ENCODE measurements at regions not wholly inside any gene's neighbourhood (a gene's known extent, or its start where the extent isn't known, plus 50 kb on each side); places are given as distances from the start of the nearest gene placed in this dataset.
"Not testable (repeated sequence)": the region's sequence is repeated elsewhere in the genome, so short reads cannot be mapped to it uniquely, and the experiment has no call there.

GRCh38 chr21:23968722-23969647 is 1638.3 kb downstream of the MRPL39 start:
- peak; percentile 15 to 65 (median 27) for DNase-seq (ENCODE audit: extremely low read depth in 1 of 11, low read depth in 9 of 11, low spot score in 4 of 11)

GRCh38 chr21:23968008-23968407 is 1639.3 kb downstream of the MRPL39 start:
- DNase-seq (ENCODE audit: extremely low read depth in 1 of 11, low read depth in 9 of 11, low spot score in 4 of 11) = no peak

GRCh38 chr21:23963454-23963853 is 1643.8 kb downstream of the MRPL39 start:
- no peak for DNase-seq (ENCODE audit: extremely low read depth in 1 of 11, low read depth in 9 of 11, low spot score in 4 of 11)

GRCh38 chr21:23960769-23961168 is 1646.5 kb downstream of the MRPL39 start:
- no peak for DNase-seq (ENCODE audit: extremely low read depth in 1 of 11, low read depth in 9 of 11, low spot score in 4 of 11)

- no peak for DNase-seq (ENCODE audit: extremely low read depth in 1 of 11, low read depth in 9 of 11, low spot score in 4 of 11)
Measured at GRCh38 chr21:23955135-23955843, 1652.0 kb downstream of the MRPL39 start.

GRCh38 chr21:23952269-23952668 is 1655.0 kb downstream of the MRPL39 start:
- DNase-seq (ENCODE audit: extremely low read depth in 1 of 11, low read depth in 9 of 11, low spot score in 4 of 11) = no peak

- no peak for DNase-seq (ENCODE audit: extremely low read depth in 1 of 11, low read depth in 9 of 11, low spot score in 4 of 11)
Measured at GRCh38 chr21:23951251-23951650, 1656.0 kb downstream of the MRPL39 start.

GRCh38 chr21:23950344-23950743 is 1656.9 kb downstream of the MRPL39 start:
- no peak for DNase-seq (ENCODE audit: extremely low read depth in 1 of 11, low read depth in 9 of 11, low spot score in 4 of 11)

- no peak for DNase-seq (ENCODE audit: extremely low read depth in 1 of 11, low read depth in 9 of 11, low spot score in 4 of 11)
Measured at GRCh38 chr21:23949493-23949892, 1657.8 kb downstream of the MRPL39 start.

- no peak for DNase-seq (ENCODE audit: extremely low read depth in 1 of 11, low read depth in 9 of 11, low spot score in 4 of 11)
Measured at GRCh38 chr21:23939369-23940065, 1667.8 kb downstream of the MRPL39 start.

GRCh38 chr21:23936991-23937390 is 1670.3 kb downstream of the MRPL39 start:
- DNase-seq (ENCODE audit: extremely low read depth in 1 of 11, low read depth in 9 of 11, low spot score in 4 of 11) = no peak

- DNase-seq (ENCODE audit: extremely low read depth in 1 of 11, low read depth in 9 of 11, low spot score in 4 of 11) = peak in 2 of 11 donors; percentile 4 to 9
Measured at GRCh38 chr21:23936224-23936623, 1671.1 kb downstream of the MRPL39 start.

GRCh38 chr21:23930565-23930964 is 1676.7 kb downstream of the MRPL39 start:
- no peak for DNase-seq (ENCODE audit: extremely low read depth in 1 of 11, low read depth in 9 of 11, low spot score in 4 of 11)

- DNase-seq (ENCODE audit: extremely low read depth in 1 of 11, low read depth in 9 of 11, low spot score in 4 of 11) = not testable (repeated sequence)
Measured at GRCh38 chr21:23926430-23926829, 1680.9 kb downstream of the MRPL39 start.

- no peak for DNase-seq (ENCODE audit: extremely low read depth in 1 of 11, low read depth in 9 of 11, low spot score in 4 of 11)
Measured at GRCh38 chr21:23921670-23922418, 1685.4 kb downstream of the MRPL39 start.

- DNase-seq (ENCODE audit: extremely low read depth in 1 of 11, low read depth in 9 of 11, low spot score in 4 of 11) = no peak
Measured at GRCh38 chr21:23900727-23901126, 1706.6 kb downstream of the MRPL39 start.

GRCh38 chr21:23899561-23899960 is 1707.7 kb downstream of the MRPL39 start:
- no peak for DNase-seq (ENCODE audit: extremely low read depth in 1 of 11, low read depth in 9 of 11, low spot score in 4 of 11)

GRCh38 chr21:23890652-23891051 is 1716.6 kb downstream of the MRPL39 start:
- no peak for DNase-seq (ENCODE audit: extremely low read depth in 1 of 11, low read depth in 9 of 11, low spot score in 4 of 11)

- no peak for DNase-seq (ENCODE audit: extremely low read depth in 1 of 11, low read depth in 9 of 11, low spot score in 4 of 11)
Measured at GRCh38 chr21:23887725-23888306, 1719.5 kb downstream of the MRPL39 start.

All from renal cortex interstitium (tissue), 11 donors.